ENCODE measurements at regions not wholly inside any gene's neighbourhood (a gene's known extent, or its start where the extent isn't known, plus 50 kb on each side); places are given as distances from the start of the nearest gene placed in this dataset.

DNA sequence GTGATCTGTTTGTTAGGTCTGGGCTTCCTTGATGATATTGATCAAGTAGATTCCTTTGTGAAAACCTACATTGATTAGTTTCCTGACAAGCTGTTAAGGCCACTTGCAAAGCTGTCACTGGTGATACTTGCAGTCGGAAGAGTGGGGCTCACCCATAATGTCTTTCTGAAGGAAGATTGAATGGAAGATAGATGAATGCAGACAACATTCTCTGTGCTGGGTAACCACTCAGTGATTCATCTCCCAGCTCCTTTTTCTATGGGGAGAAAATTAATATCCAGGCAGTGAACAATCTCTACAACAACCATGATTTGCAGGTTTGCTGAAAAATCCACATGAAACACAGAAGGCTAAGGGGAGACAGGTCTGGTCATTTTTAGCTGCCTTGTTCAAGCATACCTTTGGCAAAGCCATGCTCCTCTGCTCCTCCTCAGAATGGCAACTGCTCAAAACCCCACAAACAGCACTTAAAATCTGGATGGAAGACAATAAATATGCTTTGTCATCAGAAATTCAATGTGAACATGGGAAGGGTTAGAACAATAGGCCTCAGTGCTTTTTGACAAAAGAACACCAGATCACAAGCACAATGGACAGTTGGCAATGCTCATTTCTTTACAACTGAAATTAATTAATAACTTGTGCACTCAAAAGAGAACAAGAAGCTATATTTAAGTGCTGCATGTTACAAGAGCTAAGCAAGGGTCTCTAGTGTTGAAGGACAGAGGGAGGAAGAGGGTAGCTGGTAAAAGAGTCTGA is 495.4 kb downstream of the TOX3 start:
- TF ChIP-seq CTCF (IDR thresholded peaks at IDR 0.05; ENCODE audit: low read depth, low read length): no peak
- no peak for TF ChIP-seq EZH2phosphoT487 (IDR thresholded peaks at IDR 0.05; ENCODE audit: low read depth)
